Body of pancreas (tissue), 4 donors: ENCODE measurements at regions not wholly inside any gene's neighbourhood (a gene's known extent, or its start where the extent isn't known, plus 50 kb on each side); places are given as distances from the start of the nearest gene placed in this dataset.

ENCODE experiments used
- CTCF ChIP-seq, 7 experiments: fragments of 450-650 bp in 4 of 7; fragments of 200-600 bp in 3 of 7; sonication (generic) in 3 of 7; IDR thresholded peaks; one replicate each; pipeline ENCODE4 v1.5.1; 2016 to 2019; ENCODE audit warnings: antibody characterized with exemption in 7 of 7
- POLR2A ChIP-seq, 3 donors: fragments of 450-650 bp; IDR thresholded peaks; one replicate each; pipeline ENCODE4 v1.6.1; 2016; ENCODE audit warnings: antibody characterized with exemption in 3 of 3, mild to moderate bottlenecking in 2 of 3

- TF ChIP-seq CTCF (IDR thresholded peaks at IDR 0.05) (no peak), POLR2A (IDR thresholded peaks at IDR 0.05) (no peak)
These were observed 83.8 kb upstream of the MANSC4 start for GRCh38 chr12:27863839-27864238.
